ENCODE measurements at regions not wholly inside any gene's neighbourhood (a gene's known extent, or its start where the extent isn't known, plus 50 kb on each side); places are given as distances from the start of the nearest gene placed in this dataset.
A peak's percentile ranks its signal among the peaks of the same experiment; 100 is the strongest.
"Not testable (repeated sequence)": the region's sequence is repeated elsewhere in the genome, so short reads cannot be mapped to it uniquely, and the experiment has no call there.

GRCh38 chr2:223488814-223489213 lies 113.3 kb downstream of the SCG2 start:
- TF ChIP-seq CTCF (IDR thresholded peaks at IDR 0.05; ENCODE audit: insufficient read depth, low read length, poor library complexity, severe bottlenecking) = no peak

GRCh38 chr2:223494496-223494895 lies 107.7 kb downstream of the SCG2 start:
- no peak overlapping the region for H3K4me3 ChIP-seq (ENCODE audit: low read depth, low read length)
- no peak for TF ChIP-seq CTCF (IDR thresholded peaks at IDR 0.05; ENCODE audit: insufficient read depth, low read length, poor library complexity, severe bottlenecking)
- no peaks in the 10 kb centered on the region for H3K36me3 ChIP-seq (ENCODE audit: control insufficient read depth, insufficient read depth, low read length)
- H3K27me3 ChIP-seq (ENCODE audit: control insufficient read depth, insufficient read depth, low read length) = no peaks in the 10 kb centered on the region
- no peak for DNase-seq (ENCODE audit: low read depth)

More at GRCh38 chr2:223488814-223489213, 113.3 kb downstream of the SCG2 start:
- Histone ChIP-seq H3K36me3 (ENCODE audit: control insufficient read depth, insufficient read depth, low read length) (no peaks in the 10 kb centered on the region), H3K4me3 (ENCODE audit: low read depth, low read length) (no peak overlapping the region), H3K27me3 (ENCODE audit: control insufficient read depth, insufficient read depth, low read length) (no peaks in the 10 kb centered on the region)
- no peak for DNase-seq (ENCODE audit: low read depth)

- no peak for DNase-seq (ENCODE audit: low read depth)
- no peaks in the 10 kb centered on the region for H3K36me3 ChIP-seq (ENCODE audit: control insufficient read depth, insufficient read depth, low read length)
- TF ChIP-seq CTCF (IDR thresholded peaks at IDR 0.05; ENCODE audit: insufficient read depth, low read length, poor library complexity, severe bottlenecking) = no peak
- H3K27me3 ChIP-seq (ENCODE audit: control insufficient read depth, insufficient read depth, low read length) = no peaks in the 10 kb centered on the region
- no peak overlapping the region for H3K4me3 ChIP-seq (ENCODE audit: low read depth, low read length)
Measured at GRCh38 chr2:223494942-223495341, 107.2 kb downstream of the SCG2 start.

- not testable (repeated sequence) for H3K27me3 ChIP-seq (ENCODE audit: control insufficient read depth, insufficient read depth, low read length); DNase-seq (ENCODE audit: low read depth); H3K36me3 ChIP-seq (ENCODE audit: control insufficient read depth, insufficient read depth, low read length); H3K4me3 ChIP-seq (ENCODE audit: low read depth, low read length)
Measured at GRCh38 chr2:223496853-223497252, 105.3 kb downstream of the SCG2 start.

- TF ChIP-seq CTCF (IDR thresholded peaks at IDR 0.05; ENCODE audit: insufficient read depth, low read length, poor library complexity, severe bottlenecking) = no peak
- no peak overlapping the region for H3K4me3 ChIP-seq (ENCODE audit: low read depth, low read length)
- DNase-seq (ENCODE audit: low read depth) = no peak
- H3K27me3 ChIP-seq (ENCODE audit: control insufficient read depth, insufficient read depth, low read length) = no peaks in the 10 kb centered on the region
- H3K36me3 ChIP-seq (ENCODE audit: control insufficient read depth, insufficient read depth, low read length) = no peaks in the 10 kb centered on the region
Measured at GRCh38 chr2:223500709-223501108, 101.5 kb downstream of the SCG2 start.

GRCh38 chr2:223501641-223502040 lies 100.5 kb downstream of the SCG2 start:
- TF ChIP-seq CTCF (IDR thresholded peaks at IDR 0.05; ENCODE audit: insufficient read depth, low read length, poor library complexity, severe bottlenecking) = no peak
- Histone ChIP-seq H3K36me3 (ENCODE audit: control insufficient read depth, insufficient read depth, low read length) (no peaks in the 10 kb centered on the region), H3K4me3 (ENCODE audit: low read depth, low read length) (no peak overlapping the region), H3K27me3 (ENCODE audit: control insufficient read depth, insufficient read depth, low read length) (no peaks in the 10 kb centered on the region)
- DNase-seq (ENCODE audit: low read depth) = peak; percentile 58
